ENCODE measurements at regions not wholly inside any gene's neighbourhood (a gene's known extent, or its start where the extent isn't known, plus 50 kb on each side); places are given as distances from the start of the nearest gene placed in this dataset.

GRCh38 chr12:16949871-16950667, 344.1 kb upstream of the LMO3 start:
- TF ChIP-seq CTCF (IDR thresholded peaks at IDR 0.05; ENCODE audit: low read depth, low read length, poor library complexity, severe bottlenecking) (no peak), EZH2phosphoT487 (IDR thresholded peaks at IDR 0.05; ENCODE audit: borderline replicate concordance, low read length) (no peak)
